GDM1 (cell line): ENCODE measurements at regions not wholly inside any gene's neighbourhood (a gene's known extent, or its start where the extent isn't known, plus 50 kb on each side); places are given as distances from the start of the nearest gene placed in this dataset.
"Not testable (repeated sequence)": the region's sequence is repeated elsewhere in the genome, so short reads cannot be mapped to it uniquely, and the experiment has no call there.

ENCODE experiments used
- DNase-seq: peaks from one replicate; lab custom pipeline; 2025; lab: John Stamatoyannopoulos, UW

DNA sequence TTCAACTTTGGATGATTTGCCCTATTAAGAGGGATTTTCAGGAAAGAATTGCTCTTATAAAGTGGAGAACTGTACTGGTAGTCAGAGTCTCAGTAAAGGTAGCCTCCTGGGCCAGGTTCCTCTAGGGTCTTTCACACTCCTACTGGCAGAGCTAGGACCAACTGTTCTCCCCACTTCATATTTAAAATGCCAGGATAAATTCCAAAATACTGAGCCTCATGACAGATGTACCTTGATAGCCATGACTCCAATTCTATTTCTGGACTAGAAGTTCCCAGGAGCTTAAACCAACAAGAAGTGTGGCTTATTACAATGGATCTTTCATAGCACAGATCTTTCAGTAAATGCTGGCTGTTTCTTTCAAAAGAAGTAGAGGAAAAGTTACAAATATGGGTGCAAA is 126.5 kb downstream of the C12orf75 start:
- DNase-seq = no peak

GRCh38 chr12:105459760-105460330 is 129.4 kb downstream of the C12orf75 start:
- no peak for DNase-seq

DNA sequence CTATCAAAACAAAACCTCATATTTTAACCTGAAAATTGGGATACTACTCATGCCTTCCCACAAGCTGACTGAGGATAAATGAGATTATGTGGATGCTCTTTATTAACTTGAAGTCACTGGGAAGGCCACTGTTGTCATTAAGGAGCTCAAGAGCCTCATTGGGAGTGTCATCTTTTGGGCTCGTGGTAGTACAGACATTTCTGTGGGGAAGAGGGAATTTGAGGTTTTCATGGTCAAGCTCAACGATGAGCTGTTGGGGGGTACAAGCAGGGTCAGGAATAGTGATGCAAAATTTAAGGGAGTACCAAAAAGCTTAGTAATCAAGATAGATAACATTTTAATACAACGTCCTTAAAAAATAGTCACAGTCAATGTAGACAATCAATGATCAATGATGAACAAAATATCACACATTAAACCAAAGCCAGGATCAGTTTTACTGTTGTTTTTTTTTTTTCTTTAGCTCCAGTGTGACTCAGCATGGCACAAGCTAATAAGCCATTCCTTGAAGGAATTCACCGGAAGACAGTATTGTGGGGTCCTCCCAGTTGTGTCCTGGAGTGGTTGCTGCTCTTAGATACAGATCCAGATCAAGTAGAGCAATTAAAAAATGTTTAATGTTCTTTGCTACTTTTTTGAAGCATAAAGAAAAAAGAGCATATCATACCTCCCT is 130.9 kb downstream of the C12orf75 start:
- DNase-seq = no peak

- DNase-seq = no peak
Measured at GRCh38 chr12:105461944-105462762, 131.7 kb downstream of the C12orf75 start.

DNA sequence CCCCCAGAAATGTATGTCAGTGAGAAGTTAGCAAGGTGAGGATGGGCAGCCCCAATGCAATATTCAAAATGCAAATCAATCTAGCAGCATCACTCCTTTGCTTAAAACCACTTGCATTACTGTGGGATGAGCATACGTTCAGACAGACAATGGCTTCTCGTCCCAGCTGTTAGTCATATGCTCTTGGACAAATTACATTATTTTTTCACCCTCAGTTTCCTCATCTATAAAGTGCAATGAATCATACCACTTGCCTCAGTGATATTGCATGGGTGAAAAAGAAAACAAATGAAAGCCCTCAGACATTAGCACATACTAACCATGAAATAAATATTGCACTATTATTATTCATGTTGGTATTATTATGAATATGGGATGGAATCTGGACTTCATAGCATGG is 132.3 kb downstream of the C12orf75 start:
- no peak for DNase-seq

DNA sequence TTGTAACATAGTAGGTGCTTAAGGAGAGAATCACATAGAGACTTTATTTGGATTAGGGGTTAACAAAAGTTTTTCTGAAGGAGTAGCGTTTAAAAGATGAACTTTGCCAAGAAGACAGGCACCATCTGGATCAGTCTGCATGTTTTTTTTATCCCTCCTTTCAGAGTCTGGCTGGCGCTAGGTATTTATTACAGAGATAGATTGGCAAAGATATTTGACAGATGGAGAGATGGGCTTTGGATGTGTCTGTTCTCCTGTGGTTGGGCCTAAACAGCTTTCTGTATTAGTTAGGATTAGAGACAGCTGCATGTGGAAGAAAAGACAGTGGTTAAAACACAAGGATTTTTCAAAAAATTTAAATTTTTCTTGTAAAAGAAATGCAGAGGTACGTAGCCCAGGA is 133.9 kb downstream of the C12orf75 start:
- no peak for DNase-seq

DNA sequence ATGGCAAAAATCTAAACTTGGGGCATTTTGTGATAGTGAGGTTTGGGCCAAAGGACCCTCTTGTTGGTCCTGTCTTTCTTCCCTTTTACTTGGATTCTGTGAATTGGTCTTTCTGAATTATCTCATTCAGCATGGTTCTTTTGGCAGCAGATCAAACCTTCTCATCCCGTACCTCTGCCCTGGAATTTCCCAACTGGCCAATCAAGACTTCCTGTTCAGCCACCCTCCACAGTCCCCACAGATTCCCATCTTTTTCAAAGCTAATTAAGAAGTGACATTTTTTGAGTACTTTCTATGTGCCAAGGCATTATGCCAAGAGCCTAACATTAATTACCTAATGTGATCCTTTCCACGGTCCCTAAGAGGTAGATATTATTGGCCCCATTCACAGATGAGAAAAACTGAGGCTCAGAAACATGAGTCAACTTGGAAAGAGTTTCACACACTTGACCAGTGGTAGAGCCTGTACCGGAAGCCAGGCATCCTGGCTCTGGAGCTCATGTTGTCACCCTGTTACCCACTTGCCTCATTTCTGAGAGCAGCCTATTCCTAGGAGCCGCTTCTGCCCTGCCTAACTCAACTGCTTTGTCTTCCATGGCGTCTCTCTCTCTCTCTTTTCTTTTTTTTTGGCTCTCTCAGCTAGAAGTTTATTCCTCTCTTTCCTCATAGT is 135.9 kb downstream of the C12orf75 start:
- DNase-seq = no peak

DNA sequence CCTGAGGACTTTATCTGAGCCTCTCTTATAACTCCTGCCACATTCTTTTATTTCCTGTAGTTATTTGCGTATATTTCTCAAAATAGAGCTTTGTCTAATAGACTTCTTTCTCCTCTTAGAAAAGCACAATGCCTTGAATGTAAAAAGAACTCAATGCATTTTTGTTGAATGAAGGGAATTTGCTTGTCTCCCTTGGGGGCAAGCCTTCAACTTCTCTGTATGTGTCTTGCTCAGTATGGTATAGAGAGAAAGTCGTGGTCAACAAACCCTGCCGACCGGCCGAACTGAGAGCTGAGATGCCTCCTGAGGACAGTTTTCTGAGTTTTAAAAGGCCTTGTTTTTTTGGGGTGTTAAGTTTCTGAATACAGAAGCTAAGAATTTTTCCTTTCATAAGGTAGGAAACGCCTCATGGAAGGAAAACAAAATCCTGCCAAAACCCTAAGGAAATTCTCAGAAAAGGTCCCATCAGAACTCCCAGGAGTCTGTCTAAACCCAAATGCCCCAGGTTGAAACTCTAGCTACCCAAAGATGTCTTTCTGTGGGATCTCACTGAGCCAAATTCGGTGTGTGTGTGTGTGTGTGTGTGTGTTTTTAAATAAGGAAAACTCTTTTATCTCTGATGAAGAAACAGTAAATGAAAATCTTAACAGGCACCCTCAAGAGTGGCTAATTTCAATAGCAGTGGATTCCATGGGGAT is 136.6 kb downstream of the C12orf75 start:
- no peak for DNase-seq

GRCh38 chr12:105467710-105468366 is 137.3 kb downstream of the C12orf75 start:
- no peak for DNase-seq

- DNase-seq = no peak
Measured at GRCh38 chr12:105468464-105468863, 138.0 kb downstream of the C12orf75 start.

- DNase-seq = no peak
Measured at GRCh38 chr12:105469211-105469610, 138.7 kb downstream of the C12orf75 start.

DNA sequence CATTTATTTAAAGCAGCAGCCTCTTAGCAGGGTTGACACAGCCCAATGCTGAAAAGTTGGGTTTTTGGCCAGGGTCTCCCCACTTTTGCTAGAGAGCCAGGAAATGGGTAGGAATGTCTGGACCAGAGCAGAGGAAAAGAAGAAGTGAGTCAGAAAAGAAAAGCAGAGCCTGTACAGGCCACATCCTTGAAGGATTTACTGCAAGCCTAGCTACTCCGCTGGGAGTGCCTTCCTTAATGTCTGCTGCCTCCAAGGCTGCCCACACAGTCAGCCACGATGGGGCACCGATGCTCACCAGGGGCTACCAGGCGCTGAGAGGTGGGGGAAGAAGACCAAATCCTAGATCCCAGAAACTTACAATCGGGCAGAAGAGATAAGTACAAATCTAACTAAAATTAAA is 139.2 kb downstream of the C12orf75 start:
- no peak for DNase-seq

- no peak for DNase-seq
Measured at GRCh38 chr12:105470102-105470501, 139.6 kb downstream of the C12orf75 start.

DNA sequence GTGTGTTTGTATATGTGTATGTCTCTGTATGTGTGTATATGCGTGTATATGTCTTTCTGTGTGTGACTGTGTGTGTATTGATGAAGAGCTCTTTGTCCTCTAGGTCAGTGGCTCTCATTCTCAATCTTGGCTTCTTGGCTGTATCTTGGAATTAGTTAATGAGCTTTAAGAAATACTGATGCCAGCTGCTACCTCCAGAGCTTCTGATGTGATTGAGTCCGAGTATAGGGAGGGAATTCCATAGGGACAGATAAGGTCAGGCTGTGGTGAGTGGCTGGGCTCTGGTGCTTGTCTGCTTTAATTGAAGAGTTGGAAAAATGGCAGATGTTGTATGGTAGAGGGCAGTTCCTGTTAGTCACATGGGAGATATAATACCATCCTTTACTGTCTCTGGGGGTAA is 140.1 kb downstream of the C12orf75 start:
- no peak for DNase-seq

- DNase-seq = no peak
Measured at GRCh38 chr12:105474672-105475071, 144.2 kb downstream of the C12orf75 start.

DNA sequence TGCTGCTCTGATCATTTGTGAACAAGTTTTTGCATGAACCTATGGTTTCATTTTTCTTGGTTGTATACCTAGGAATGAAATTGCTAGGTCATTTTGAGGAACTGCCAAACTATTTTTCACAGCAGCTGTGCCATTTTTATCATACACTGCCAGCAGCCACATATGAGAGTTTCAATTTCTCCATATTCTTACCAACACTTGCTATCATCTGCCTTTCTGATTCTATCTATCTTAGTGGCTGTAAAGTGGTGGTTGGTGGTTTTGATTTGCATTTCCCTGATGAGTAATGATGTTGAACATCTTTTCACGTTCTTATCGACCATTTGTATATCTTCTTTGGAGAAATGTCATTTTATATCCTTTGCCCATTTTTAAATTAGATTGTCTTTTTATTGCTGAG is 146.1 kb downstream of the C12orf75 start:
- DNase-seq = no peak

DNA sequence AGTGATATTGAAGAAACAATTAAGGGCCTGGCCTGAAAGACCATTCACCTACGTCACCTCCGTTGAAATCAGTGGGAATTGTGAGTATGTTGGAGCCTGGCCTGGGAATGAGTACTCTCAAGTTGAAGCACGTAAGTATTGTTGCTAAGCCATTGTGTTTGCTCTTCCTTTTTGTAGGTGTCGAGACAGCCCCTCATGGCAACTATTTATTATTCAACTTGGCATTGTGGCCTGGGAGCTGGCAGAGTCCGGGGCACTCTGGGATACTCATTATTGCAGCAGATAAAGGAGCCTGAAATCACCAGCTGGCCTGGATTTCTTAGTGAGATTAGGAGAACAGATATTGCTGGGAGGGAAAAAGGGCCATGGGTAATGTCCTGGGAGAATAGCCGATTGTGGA is 147.4 kb downstream of the C12orf75 start:
- DNase-seq = no peak

DNA sequence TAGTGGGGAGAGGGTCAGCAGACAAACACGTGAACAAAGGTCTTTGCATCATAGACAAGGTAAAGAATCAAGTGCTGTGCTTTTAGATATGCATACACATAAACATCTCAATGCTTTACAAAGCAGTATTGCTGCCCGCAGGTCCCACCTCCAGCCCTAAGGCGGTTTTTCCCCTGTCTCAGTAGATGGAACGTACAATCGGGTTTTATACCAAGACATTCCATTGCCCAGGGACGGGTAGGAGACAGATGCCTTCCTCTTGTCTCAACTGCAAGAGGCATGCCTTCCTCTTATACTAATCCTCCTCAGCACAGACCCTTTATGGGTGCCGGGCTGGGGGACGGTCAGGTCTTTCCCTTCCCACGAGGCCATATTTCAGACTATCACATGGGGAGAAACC is 148.3 kb downstream of the C12orf75 start:
- DNase-seq = not testable (repeated sequence)

DNA sequence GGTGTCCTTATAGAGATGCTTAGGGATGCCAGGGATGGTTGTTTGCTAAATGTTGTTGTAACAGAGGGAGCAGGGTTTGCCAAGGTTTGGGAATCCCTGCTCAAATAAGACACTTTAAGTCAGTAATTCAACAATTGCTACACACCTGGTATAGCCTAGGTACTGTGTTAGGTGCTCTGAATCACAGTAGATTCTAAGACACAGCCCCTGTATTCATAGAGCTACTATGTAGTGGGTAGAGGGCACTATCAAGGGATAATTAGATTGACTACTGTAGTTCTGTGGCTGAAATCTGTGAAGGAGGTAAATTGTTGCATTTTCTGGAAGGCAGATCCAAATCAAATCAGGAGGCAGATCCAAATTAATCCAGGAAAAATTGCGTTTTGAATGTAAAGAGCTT is 149.2 kb downstream of the C12orf75 start:
- DNase-seq = no peak

- DNase-seq = no peak
Measured at GRCh38 chr12:105480162-105480561, 149.7 kb downstream of the C12orf75 start.
